ENCODE measurements at regions not wholly inside any gene's neighbourhood (a gene's known extent, or its start where the extent isn't known, plus 50 kb on each side); places are given as distances from the start of the nearest gene placed in this dataset.

- Histone ChIP-seq H3K79me2 (ENCODE audit: low read length) (no peaks in the 10 kb centered on the region), H3K9me2 (replicated peaks; ENCODE audit: insufficient read depth, low read length) (no peaks in the 10 kb centered on the region), H3K36me3 (replicated peaks; ENCODE audit: insufficient read depth, low read length) (no peaks in the 10 kb centered on the region), H3K9ac (ENCODE audit: low read length) (no peak overlapping the region), H2AFZ (ENCODE audit: low read length) (no peak overlapping the region), H3K4me3 (ENCODE audit: low read length) (no peak overlapping the region), H3K4me1 (ENCODE audit: low read length) (no peaks in the 10 kb centered on the region), H4K20me1 (ENCODE audit: insufficient read depth, low read length) (no peaks in the 10 kb centered on the region), H3K27ac (ENCODE audit: low read length) (no peak overlapping the region), H3K27me3 (replicated peaks; ENCODE audit: insufficient read depth, low read length) (no peaks in the 10 kb centered on the region), H3K9me3 (replicated peaks; ENCODE audit: insufficient read depth, low read length) (no peaks in the 10 kb centered on the region), H3K4me2 (ENCODE audit: low read depth, low read length) (no peak overlapping the region), H3F3A (ENCODE audit: insufficient read depth, low read length) (no peaks in the 10 kb centered on the region)
- TF ChIP-seq EZH2 (optimal IDR thresholded peaks at IDR 0.05; ENCODE audit: low read depth, low read length) = no peak
- TF ChIP-seq CTCF (IDR thresholded peaks at IDR 0.05; ENCODE audit: low read length) = no peak
- no peak for TF ChIP-seq EZH2phosphoT487 (IDR thresholded peaks at IDR 0.05; ENCODE audit: low read length)
- DNase-seq = no peak
Observed at GRCh38 chr9:16128003-16128402, 575.2 kb downstream of the CCDC171 start.

- H3K9ac ChIP-seq (ENCODE audit: low read length) = no peak overlapping the region
- no peak overlapping the region for H3K27ac ChIP-seq (ENCODE audit: low read length)
- H3K4me1 ChIP-seq (ENCODE audit: low read length) = no peaks in the 10 kb centered on the region
- no peaks in the 10 kb centered on the region for H3K9me3 ChIP-seq (replicated peaks; ENCODE audit: insufficient read depth, low read length)
- no peak overlapping the region for H2AFZ ChIP-seq (ENCODE audit: low read length)
- no peaks in the 10 kb centered on the region for H4K20me1 ChIP-seq (ENCODE audit: insufficient read depth, low read length)
- H3K36me3 ChIP-seq (replicated peaks; ENCODE audit: insufficient read depth, low read length) = no peaks in the 10 kb centered on the region
- H3K9me2 ChIP-seq (replicated peaks; ENCODE audit: insufficient read depth, low read length) = no peaks in the 10 kb centered on the region
- TF ChIP-seq EZH2 (optimal IDR thresholded peaks at IDR 0.05; ENCODE audit: low read depth, low read length) (no peak), EZH2phosphoT487 (IDR thresholded peaks at IDR 0.05; ENCODE audit: low read length) (no peak), CTCF (IDR thresholded peaks at IDR 0.05; ENCODE audit: low read length) (no peak)
- no peaks in the 10 kb centered on the region for H3K79me2 ChIP-seq (ENCODE audit: low read length)
- H3K27me3 ChIP-seq (replicated peaks; ENCODE audit: insufficient read depth, low read length) = no peaks in the 10 kb centered on the region
- no peak overlapping the region for H3K4me2 ChIP-seq (ENCODE audit: low read depth, low read length)
- H3F3A ChIP-seq (ENCODE audit: insufficient read depth, low read length) = no peaks in the 10 kb centered on the region
- H3K4me3 ChIP-seq (ENCODE audit: low read length) = no peak overlapping the region
- no peak for DNase-seq
Observed at GRCh38 chr9:16131264-16131663, 578.4 kb downstream of the CCDC171 start.

GRCh38 chr9:16132513-16132912 is 579.7 kb downstream of the CCDC171 start:
- Histone ChIP-seq H3K4me1 (ENCODE audit: low read length) (no peaks in the 10 kb centered on the region), H3K9ac (ENCODE audit: low read length) (no peak overlapping the region), H3K9me2 (replicated peaks; ENCODE audit: insufficient read depth, low read length) (no peaks in the 10 kb centered on the region), H3K36me3 (replicated peaks; ENCODE audit: insufficient read depth, low read length) (no peaks in the 10 kb centered on the region), H3K4me3 (ENCODE audit: low read length) (no peak overlapping the region), H3F3A (ENCODE audit: insufficient read depth, low read length) (no peaks in the 10 kb centered on the region), H3K79me2 (ENCODE audit: low read length) (no peaks in the 10 kb centered on the region), H2AFZ (ENCODE audit: low read length) (no peak overlapping the region), H4K20me1 (ENCODE audit: insufficient read depth, low read length) (no peaks in the 10 kb centered on the region), H3K27ac (ENCODE audit: low read length) (no peak overlapping the region), H3K4me2 (ENCODE audit: low read depth, low read length) (no peak overlapping the region), H3K9me3 (replicated peaks; ENCODE audit: insufficient read depth, low read length) (no peaks in the 10 kb centered on the region), H3K27me3 (replicated peaks; ENCODE audit: insufficient read depth, low read length) (no peaks in the 10 kb centered on the region)
- no peak for TF ChIP-seq EZH2 (optimal IDR thresholded peaks at IDR 0.05; ENCODE audit: low read depth, low read length)
- no peak for TF ChIP-seq CTCF (IDR thresholded peaks at IDR 0.05; ENCODE audit: low read length)
- TF ChIP-seq EZH2phosphoT487 (IDR thresholded peaks at IDR 0.05; ENCODE audit: low read length) = no peak
- DNase-seq = no peak

Data from MM.1S (cell line).